NCI-H2171 treated with DMSO at 0.1 percent for 48 hours (cell line): ENCODE measurements at regions not wholly inside any gene's neighbourhood (a gene's known extent, or its start where the extent isn't known, plus 50 kb on each side); places are given as distances from the start of the nearest gene placed in this dataset.
A peak's percentile ranks its signal among the peaks of the same experiment; 100 is the strongest.

Experiments used
- DNase-seq: peaks from one replicate; lab custom pipeline; 2025; lab: John Stamatoyannopoulos, UW

DNA sequence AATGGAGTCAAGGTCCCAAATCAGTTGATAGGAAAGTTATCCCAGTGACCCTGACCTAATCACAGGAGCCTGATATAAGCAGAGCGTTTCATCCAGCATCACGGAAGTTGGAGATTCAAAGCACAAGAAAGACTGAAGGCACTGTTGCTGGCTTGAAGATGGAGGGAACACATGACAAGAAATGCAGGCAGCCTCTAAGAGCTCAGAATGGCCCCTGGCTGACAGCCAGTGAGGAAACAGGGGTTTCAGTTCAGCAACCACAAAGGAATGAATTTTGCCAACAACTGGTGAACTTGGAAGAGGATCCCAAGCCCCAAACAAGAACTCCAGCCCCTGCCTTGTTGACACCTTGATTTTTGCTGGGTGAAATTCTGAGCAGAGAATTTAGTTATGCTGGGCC, 778.5 kb downstream of the MAFB start:
- DNase-seq: no peak

- no peak for DNase-seq
Measured at GRCh38 chr20:39909447-39909846, 779.6 kb downstream of the MAFB start.

GRCh38 chr20:39904476-39905112, 784.4 kb downstream of the MAFB start:
- no peak for DNase-seq

GRCh38 chr20:39903806-39904465, 785.1 kb downstream of the MAFB start:
- no peak for DNase-seq

DNA sequence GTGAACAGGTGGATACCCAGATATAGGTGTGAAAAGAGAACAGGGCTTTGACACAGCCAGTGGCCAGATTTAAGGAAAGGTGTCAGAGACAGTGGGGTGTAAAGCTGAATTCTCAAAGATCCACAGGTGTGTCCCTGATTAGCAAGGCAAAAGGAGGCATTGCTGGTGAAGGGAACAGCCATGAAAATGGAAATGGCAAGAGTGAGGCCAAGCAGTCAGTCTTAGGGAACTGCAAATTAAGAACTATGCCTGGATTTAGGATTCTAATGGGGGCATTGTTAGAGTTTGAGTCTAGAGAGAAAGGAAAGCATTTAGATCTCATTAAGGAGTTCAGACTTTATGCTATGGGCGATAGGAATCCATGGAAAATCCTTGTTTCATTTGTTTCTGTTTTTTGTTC, 789.2 kb downstream of the MAFB start:
- DNase-seq: no peak

DNA sequence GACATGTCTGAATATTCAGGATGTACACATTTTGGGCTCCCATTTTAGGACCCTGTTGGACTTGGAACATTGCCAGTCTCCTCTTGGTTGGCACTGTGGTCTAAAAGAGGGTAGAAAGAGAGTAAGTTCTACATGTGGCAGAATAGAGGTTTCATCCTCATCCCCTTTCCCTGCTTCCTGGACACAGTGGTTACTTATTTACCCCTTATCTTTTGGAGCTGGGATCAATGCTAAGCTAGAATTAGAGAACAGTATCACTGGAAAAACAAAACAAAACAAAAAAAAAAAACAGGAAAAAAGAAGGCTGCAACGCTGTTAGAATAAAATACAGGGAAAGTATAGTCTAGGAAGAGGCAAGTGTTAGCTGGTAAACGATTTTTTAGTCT, 790.6 kb downstream of the MAFB start:
- DNase-seq: no peak

DNA sequence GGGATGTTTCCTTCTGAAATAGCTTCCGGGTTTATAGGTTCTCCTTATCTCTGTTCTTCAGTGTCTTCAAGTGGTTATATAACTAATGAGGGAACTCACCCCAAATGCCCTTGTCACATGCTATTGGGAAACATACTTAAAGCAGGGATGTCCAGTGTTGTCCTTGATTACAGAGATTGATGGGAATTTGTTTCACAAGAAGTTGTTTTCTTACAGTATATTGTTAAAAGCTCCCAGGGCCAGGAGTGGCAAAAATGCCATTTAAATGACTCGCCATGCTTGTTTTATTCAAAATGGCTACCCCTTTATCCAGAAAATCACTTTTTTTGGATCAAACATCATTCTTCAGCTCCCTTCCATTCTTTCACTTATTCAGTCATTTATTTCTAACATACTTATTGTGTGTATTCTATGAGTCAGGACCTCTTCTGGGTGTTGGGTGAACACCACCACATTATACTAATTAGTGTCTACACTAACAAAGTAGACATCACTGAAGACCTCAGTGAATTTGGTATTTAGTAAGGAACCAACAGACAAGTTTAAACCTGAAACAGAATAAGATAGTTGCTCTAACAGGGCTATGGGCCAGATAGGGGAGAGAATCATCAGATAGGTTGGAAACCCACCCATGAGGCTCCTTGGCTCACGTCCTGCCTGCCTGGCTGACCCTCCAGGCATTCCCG, 791.1 kb downstream of the MAFB start:
- no peak for DNase-seq

DNA sequence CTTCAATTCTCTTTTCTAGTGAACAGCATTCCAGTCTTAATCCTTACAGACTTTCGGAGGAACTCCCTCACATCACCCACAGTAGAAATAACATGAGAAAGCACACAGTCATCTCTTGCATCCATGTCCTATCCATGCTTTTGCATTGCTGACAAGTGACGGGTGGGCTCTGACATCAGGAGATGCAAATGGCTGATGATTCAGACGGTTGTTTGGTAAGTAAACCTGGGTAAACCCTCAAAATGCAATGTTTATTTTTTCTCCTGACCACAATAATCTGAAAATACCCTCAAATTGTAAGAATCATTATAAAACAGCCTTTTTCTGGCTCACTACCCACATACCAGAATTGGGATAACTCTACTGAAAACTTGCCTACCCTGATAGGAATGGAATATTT, 792.0 kb downstream of the MAFB start:
- no peak for DNase-seq

GRCh38 chr20:39894067-39894466, 795.0 kb downstream of the MAFB start:
- DNase-seq: no peak

DNA sequence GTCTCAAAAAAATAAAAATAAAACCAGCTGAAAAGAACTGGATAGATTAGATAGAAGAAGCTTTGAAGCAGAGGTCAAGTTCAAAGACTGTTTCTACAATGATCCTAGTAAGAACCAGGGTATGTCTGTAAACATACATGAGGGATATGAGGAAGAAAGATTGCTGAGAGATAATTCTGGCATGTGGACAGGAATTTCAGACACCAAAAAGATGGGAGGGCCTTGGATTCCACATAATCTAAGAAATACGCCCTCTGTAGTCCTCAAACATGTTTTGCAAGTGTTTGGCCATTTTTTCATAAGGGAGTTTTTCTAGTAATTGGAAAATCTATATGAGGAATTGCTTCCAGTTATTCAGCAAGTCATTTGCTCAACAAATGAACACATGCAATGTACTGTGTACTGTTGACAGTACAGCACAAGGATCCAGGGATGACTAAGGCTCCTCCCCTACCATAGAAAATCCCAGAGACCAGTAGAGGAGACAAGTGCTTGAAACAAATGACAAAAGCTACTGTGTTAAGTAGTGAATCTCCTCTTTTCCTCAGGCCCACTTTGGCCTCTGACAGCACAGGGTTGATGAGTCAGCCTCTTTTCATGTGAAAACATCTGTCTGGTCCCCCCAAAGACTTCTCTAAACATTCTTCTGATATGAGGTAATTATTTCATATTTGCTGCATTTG, 795.9 kb downstream of the MAFB start:
- no peak for DNase-seq

- DNase-seq: no peak
Measured at GRCh38 chr20:39890697-39891096, 798.3 kb downstream of the MAFB start.

DNA sequence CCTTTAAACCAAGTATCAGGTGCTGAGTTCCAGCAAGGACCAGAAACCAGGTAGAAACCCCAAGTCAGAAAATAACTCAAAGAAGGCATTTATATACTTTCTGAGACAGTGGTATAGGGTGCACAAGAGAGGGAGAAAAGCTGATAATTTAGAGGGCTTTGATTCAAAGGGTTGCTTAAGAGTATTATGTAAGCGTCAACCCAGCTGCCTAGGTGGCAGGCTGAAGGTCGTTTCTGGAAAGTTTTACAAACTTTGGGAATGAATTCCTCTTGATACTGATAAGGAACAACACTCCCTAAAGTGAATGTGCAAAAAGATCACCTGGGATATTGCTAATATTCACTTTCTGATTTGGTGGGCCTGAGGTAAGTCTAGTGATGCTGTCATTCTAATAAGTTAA, 800.7 kb downstream of the MAFB start:
- no peak for DNase-seq

GRCh38 chr20:39886650-39887190, 802.3 kb downstream of the MAFB start:
- DNase-seq: no peak

GRCh38 chr20:39885975-39886649, 802.9 kb downstream of the MAFB start:
- DNase-seq: peak; percentile 20

DNA sequence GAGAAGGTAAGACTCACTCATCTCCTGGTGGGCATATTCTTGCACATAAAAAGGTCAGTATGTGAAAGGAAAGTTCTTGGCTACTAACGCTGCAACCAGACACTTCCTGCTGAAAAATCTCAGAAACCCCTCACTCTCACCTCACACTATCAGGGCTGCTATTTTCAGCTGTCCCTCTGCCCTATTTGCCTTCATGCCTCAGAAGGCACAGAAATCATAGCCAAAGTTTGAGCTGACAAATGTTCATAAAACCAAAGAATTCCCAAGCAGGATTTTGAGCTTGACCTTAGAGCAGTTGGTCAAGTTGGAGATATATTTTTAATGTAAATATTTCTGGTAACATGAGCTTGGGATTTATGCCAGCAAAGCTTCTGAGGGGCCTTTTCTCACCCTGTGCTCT, 806.2 kb downstream of the MAFB start:
- no peak for DNase-seq

DNA sequence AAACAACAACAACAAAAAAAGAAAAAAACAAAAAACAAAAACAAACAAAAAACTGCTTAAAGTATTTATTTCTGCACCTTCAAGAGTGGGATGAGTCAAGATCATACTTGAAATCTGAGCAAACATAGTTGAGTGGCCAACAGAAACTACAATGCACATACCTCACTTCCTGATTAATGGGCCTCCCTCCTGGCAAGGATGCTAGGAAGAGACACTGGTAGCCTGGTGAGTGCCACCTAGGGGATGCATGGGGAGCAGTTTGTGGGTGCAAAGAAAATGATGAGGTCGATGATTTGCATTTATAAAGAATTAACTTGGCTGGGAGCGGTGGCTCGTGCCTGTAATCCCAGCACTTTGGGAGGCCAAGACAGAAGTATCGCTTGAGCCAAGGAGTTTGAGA, 808.1 kb downstream of the MAFB start:
- no peak for DNase-seq

GRCh38 chr20:39879296-39879695, 809.7 kb downstream of the MAFB start:
- no peak for DNase-seq

- DNase-seq: no peak
Measured at GRCh38 chr20:39878809-39879208, 810.2 kb downstream of the MAFB start.

GRCh38 chr20:39878320-39878719, 810.7 kb downstream of the MAFB start:
- DNase-seq: peak; percentile 81

- peak; percentile 88 for DNase-seq
Measured at GRCh38 chr20:39877788-39878187, 811.2 kb downstream of the MAFB start.

GRCh38 chr20:39876976-39877635, 811.9 kb downstream of the MAFB start:
- DNase-seq: peak; percentile 83
